ENCODE measurements at regions not wholly inside any gene's neighbourhood (a gene's known extent, or its start where the extent isn't known, plus 50 kb on each side); places are given as distances from the start of the nearest gene placed in this dataset.

DNA sequence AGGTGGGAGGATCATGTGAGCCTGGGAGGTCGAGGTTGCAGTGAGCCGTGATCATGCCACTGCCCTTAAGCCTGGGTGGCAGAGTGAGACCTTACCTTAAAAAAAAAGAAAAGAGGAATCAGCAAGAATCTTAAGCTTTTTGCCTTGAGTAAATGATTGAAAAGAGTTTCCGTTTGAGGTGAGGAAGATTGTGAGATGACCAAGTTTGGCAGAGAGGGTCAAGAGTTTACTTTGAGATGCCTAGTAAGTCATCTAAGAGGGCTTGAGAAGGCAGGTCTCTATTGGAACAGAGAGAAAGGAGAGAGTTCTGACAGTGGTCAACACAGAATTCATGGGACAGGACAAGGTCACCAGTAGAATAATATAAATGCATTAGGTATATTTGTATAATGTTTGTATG is 572.1 kb downstream of the TLE4 start:
- no peak for TF ChIP-seq CTCF (IDR thresholded peaks at IDR 0.05; ENCODE audit: insufficient read depth, low read length, poor library complexity, severe bottlenecking)
- no peak for TF ChIP-seq EZH2phosphoT487 (conservative IDR thresholded peaks at IDR 0.05; ENCODE audit: low read length)
